ACHN (cell line): ENCODE measurements at regions not wholly inside any gene's neighbourhood (a gene's known extent, or its start where the extent isn't known, plus 50 kb on each side); places are given as distances from the start of the nearest gene placed in this dataset.
"Not testable (repeated sequence)": the region's sequence is repeated elsewhere in the genome, so short reads cannot be mapped to it uniquely, and the experiment has no call there.

Source experiments
- DNase-seq: peaks from one replicate; pipeline ENCODE4 v3.0.0-alpha.2; 2015
- in situ Hi-C: cut with HindIII; loops from 2 replicates; pipeline ENCODE4 v1.10.0; 2017; ENCODE audit warnings: low sequenced_read_pairs, low pct_ligation_motif_present, low pct_unique_long_range_greater_than_20kb

- peak; percentile 45 for DNase-seq
- in situ Hi-C loops, result no loop called here
Measured at GRCh38 chr13:65453982-65454381, 1776.2 kb downstream of the PCDH9 start.

- DNase-seq, result no peak
- in situ Hi-C loops, result no loop called here
Measured at GRCh38 chr13:65445340-65445739, 1784.8 kb downstream of the PCDH9 start.

- DNase-seq, result no peak
- in situ Hi-C loops, result no loop called here
Measured at GRCh38 chr13:65435590-65435989, 1794.5 kb downstream of the PCDH9 start.

GRCh38 chr13:65417953-65418352, 1812.2 kb downstream of the PCDH9 start:
- DNase-seq, result no peak
- in situ Hi-C loops, result no loop called here

GRCh38 chr13:65416784-65417183, 1813.4 kb downstream of the PCDH9 start:
- DNase-seq, result no peak
- in situ Hi-C loops, result no loop called here

GRCh38 chr13:65414187-65414586, 1815.9 kb downstream of the PCDH9 start:
- in situ Hi-C loops, result no loop called here
- no peak for DNase-seq

GRCh38 chr13:65411521-65411920, 1818.6 kb downstream of the PCDH9 start:
- no peak for DNase-seq
- in situ Hi-C loops, result no loop called here

GRCh38 chr13:65410791-65411190, 1819.3 kb downstream of the PCDH9 start:
- no peak for DNase-seq
- in situ Hi-C loops, result no loop called here

GRCh38 chr13:65401315-65401714, 1828.8 kb downstream of the PCDH9 start:
- in situ Hi-C loops, result no loop called here
- DNase-seq, result no peak

GRCh38 chr13:65400702-65401101, 1829.4 kb downstream of the PCDH9 start:
- no peak for DNase-seq
- in situ Hi-C loops, result no loop called here

- in situ Hi-C loops, result no loop called here
- DNase-seq, result no peak
Measured at GRCh38 chr13:65387743-65388347, 1842.3 kb downstream of the PCDH9 start.

- peak; percentile 24 for DNase-seq
- in situ Hi-C loops, result no loop called here
Measured at GRCh38 chr13:65378943-65379519, 1851.1 kb downstream of the PCDH9 start.

- DNase-seq, result no peak
- in situ Hi-C loops, result no loop called here
Measured at GRCh38 chr13:65378484-65378883, 1851.7 kb downstream of the PCDH9 start.

- no peak for DNase-seq
- in situ Hi-C loops, result no loop called here
Measured at GRCh38 chr13:65368832-65369231, 1861.3 kb downstream of the PCDH9 start.

GRCh38 chr13:65353951-65354350, 1876.2 kb downstream of the PCDH9 start:
- DNase-seq, result no peak
- in situ Hi-C loops, result no loop called here

GRCh38 chr13:65353150-65353549, 1877.0 kb downstream of the PCDH9 start:
- in situ Hi-C loops, DNase-seq: not testable (repeated sequence)

- DNase-seq, result no peak
- in situ Hi-C loops, result no loop called here
Measured at GRCh38 chr13:65347420-65348030, 1882.6 kb downstream of the PCDH9 start.

GRCh38 chr13:65343898-65344663, 1886.1 kb downstream of the PCDH9 start:
- in situ Hi-C loops, result no loop called here
- DNase-seq, result no peak

- DNase-seq, result no peak
- in situ Hi-C loops, result no loop called here
Measured at GRCh38 chr13:65342541-65343337, 1887.4 kb downstream of the PCDH9 start.
